Testis (tissue), 2 donors: ENCODE measurements at regions not wholly inside any gene's neighbourhood (a gene's known extent, or its start where the extent isn't known, plus 50 kb on each side); places are given as distances from the start of the nearest gene placed in this dataset.
"Not testable (repeated sequence)": the region's sequence is repeated elsewhere in the genome, so short reads cannot be mapped to it uniquely, and the experiment has no call there.

Source experiments
- DNase-seq: peaks from one replicate; pipeline ENCODE4 v3.0.0-alpha.2; 2019
- H3K27ac ChIP-seq, 2 donors: fragments of 200-600 bp; sonication (generic); one replicate each; pipeline ENCODE4 v1.5.1; 2019
- H3K27me3 ChIP-seq: fragments of 200-600 bp; sonication (generic); one replicate; pipeline ENCODE4 v1.5.1; 2019
- H3K36me3 ChIP-seq: fragments of 200-600 bp; sonication (generic); one replicate; pipeline ENCODE4 v1.5.1; 2017; ENCODE audit warnings: low read depth; ENCODE audit errors: missing control alignments
- H3K4me1 ChIP-seq: fragments of 200-600 bp; sonication (generic); one replicate; pipeline ENCODE4 v1.5.1; 2019
- H3K4me3 ChIP-seq, 2 donors: fragments of 200-600 bp; sonication (generic); one replicate each; pipeline ENCODE4 v1.5.1; 2017 to 2019
- H3K9me3 ChIP-seq: fragments of 200-600 bp; sonication (generic); one replicate; pipeline ENCODE4 v1.5.1; 2017
- POLR2A ChIP-seq: fragments of 450-650 bp; IDR thresholded peaks from one replicate; pipeline ENCODE4 v1.6.1; 2017; ENCODE audit warnings: antibody characterized with exemption, mild to moderate bottlenecking, moderate library complexity
- WGBS, 2 donors: methylation state at CpG; one replicate each; pipeline ENCODE4 v1.1.5; 2018; 5-methylcytosine and 5-hydroxymethylcytosine counted together
- intact Hi-C: fragments of 100-400 bp; cut with DNase I; formaldehyde crosslinking; loops from one replicate; pipeline ENCODE4 v1.15.1; 2023; ENCODE audit warnings: low total_unique reads
- TF ChIP-seq, protein P1 (sequence below), 3 experiments: fragments of 450-650 bp in 2 of 3; fragments of 200-600 bp in 1 of 3; sonication (generic) in 1 of 3; IDR thresholded peaks; one replicate each; pipeline ENCODE4 v1.5.1; 2016 to 2019; ENCODE audit warnings: antibody characterized with exemption in 3 of 3, mild to moderate bottlenecking in 2 of 3, moderate library complexity in 1 of 3

DNA sequence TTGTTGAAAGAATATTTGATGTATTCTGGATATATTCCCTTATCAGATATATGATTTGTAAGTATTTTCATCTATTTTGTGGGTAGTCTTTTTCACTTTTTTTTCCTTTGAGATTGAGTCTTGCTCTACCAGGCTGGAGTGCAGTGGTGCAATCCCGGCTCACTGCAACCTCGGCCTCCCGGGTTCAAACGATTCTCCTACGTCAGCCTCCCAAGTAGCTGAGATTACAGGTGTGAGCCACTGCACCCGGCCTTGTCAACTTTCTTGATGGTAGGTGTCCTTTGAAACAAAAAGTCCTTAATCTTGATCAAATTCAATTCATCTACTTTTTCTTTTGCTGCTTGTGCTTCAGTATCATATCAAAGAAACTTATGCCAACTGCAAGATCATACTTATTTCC lies 297.2 kb upstream of the NRSN1 start:
- Histone ChIP-seq H3K27ac (no peak overlapping the region), H3K27me3 (no peaks in the 10 kb centered on the region), H3K4me1 (no peaks in the 10 kb centered on the region), H3K4me3 (no peak overlapping the region), H3K36me3 (no peaks in the 10 kb centered on the region), H3K9me3 (no peaks in the 10 kb centered on the region)
- DNase-seq: no peak
- WGBS, 2 donors: 94 to 98% methylated on average over 6 of the region's 6 CpGs
- intact Hi-C loops: no loop called here
- TF ChIP-seq, protein P1, sequence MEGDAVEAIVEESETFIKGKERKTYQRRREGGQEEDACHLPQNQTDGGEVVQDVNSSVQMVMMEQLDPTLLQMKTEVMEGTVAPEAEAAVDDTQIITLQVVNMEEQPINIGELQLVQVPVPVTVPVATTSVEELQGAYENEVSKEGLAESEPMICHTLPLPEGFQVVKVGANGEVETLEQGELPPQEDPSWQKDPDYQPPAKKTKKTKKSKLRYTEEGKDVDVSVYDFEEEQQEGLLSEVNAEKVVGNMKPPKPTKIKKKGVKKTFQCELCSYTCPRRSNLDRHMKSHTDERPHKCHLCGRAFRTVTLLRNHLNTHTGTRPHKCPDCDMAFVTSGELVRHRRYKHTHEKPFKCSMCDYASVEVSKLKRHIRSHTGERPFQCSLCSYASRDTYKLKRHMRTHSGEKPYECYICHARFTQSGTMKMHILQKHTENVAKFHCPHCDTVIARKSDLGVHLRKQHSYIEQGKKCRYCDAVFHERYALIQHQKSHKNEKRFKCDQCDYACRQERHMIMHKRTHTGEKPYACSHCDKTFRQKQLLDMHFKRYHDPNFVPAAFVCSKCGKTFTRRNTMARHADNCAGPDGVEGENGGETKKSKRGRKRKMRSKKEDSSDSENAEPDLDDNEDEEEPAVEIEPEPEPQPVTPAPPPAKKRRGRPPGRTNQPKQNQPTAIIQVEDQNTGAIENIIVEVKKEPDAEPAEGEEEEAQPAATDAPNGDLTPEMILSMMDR (IDR thresholded peaks at IDR 0.05): no peak
- no peak for TF ChIP-seq POLR2A

DNA sequence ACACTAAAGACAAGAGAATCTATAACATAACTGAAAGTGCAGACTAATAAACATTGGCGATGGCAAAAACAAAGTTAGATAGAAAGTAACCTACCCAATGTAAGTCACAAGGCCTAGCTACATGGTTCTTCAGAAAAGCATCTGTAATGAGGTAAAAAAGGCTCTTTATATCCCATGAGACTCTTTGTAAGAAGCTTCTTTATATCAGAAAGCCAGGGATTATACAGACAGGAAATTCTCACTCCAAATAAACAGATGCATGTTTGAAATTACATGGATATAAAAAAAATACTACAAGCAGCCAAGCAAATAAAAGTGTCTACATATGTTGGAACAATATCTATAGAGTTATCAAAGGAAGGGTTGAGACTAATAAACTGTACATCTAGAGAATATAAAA lies 284.9 kb upstream of the NRSN1 start:
- Histone ChIP-seq H3K27me3 (no peaks in the 10 kb centered on the region), H3K36me3 (no peaks in the 10 kb centered on the region), H3K27ac (no peak overlapping the region), H3K9me3 (no peaks in the 10 kb centered on the region), H3K4me3 (no peak overlapping the region), H3K4me1 (no peaks in the 10 kb centered on the region)
- TF ChIP-seq, protein P1 (IDR thresholded peaks at IDR 0.05): no peak
- TF ChIP-seq POLR2A: no peak
- 79 to 82% methylated on average over 1 of the region's 1 CpG for WGBS, 2 donors
- intact Hi-C loops: no loop called here
- no peak for DNase-seq

DNA sequence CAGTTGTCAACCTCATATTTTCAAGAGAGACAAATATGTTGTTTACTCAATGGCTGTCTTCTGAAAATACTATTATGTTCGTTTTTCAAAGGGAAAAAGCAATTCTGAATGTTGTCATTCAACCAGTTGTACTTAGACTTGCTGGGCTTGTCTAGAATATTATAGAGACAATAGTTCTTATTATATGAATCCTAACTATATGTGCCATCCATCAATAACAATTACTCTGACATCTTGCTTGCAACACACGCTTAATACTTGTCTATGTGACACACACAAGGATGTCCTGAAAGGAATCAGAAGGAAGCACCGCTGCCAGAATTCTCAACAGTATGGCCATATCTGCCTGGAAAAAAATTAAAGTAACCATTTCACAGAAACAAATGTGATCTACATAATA lies 283.3 kb upstream of the NRSN1 start:
- H3K27me3 ChIP-seq: no peaks in the 10 kb centered on the region
- H3K9me3 ChIP-seq: no peaks in the 10 kb centered on the region
- H3K27ac ChIP-seq: no peak overlapping the region
- H3K36me3 ChIP-seq: no peaks in the 10 kb centered on the region
- WGBS, 2 donors: 78 to 87% methylated on average over 3 of the region's 3 CpGs
- no peak for TF ChIP-seq POLR2A
- TF ChIP-seq, protein P1 (IDR thresholded peaks at IDR 0.05): no peak
- no peak for DNase-seq
- no peaks in the 10 kb centered on the region for H3K4me1 ChIP-seq
- H3K4me3 ChIP-seq: no peak overlapping the region
- intact Hi-C loops: no loop called here

DNA sequence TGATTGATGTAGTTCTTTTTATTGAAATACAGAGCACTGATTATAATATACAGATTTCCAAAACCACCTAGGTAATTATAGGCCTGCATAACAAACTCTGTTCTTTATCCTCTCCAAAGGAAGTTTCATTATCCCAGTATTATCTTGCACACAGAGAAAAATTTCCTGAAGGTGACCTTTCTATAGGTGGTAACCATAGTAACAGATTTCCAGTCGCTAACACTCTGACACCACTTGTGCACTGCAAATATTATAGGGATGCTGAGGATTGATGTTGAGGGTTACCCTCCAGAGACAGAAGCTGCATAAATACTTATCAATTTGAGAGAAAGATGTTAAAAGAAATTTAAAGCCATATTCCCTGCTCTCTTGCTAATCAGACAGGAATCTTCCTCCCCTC lies 274.5 kb upstream of the NRSN1 start:
- Histone ChIP-seq H3K27me3 (no peaks in the 10 kb centered on the region), H3K27ac (no peak overlapping the region), H3K4me3 (no peak overlapping the region), H3K36me3 (no peaks in the 10 kb centered on the region), H3K4me1 (no peaks in the 10 kb centered on the region), H3K9me3 (no peaks in the 10 kb centered on the region)
- 38 to 71% methylated on average over 1 of the region's 1 CpG for WGBS, 2 donors
- TF ChIP-seq, protein P1 (IDR thresholded peaks at IDR 0.05): no peak
- no peak for TF ChIP-seq POLR2A
- intact Hi-C loops: no loop called here
- no peak for DNase-seq

DNA sequence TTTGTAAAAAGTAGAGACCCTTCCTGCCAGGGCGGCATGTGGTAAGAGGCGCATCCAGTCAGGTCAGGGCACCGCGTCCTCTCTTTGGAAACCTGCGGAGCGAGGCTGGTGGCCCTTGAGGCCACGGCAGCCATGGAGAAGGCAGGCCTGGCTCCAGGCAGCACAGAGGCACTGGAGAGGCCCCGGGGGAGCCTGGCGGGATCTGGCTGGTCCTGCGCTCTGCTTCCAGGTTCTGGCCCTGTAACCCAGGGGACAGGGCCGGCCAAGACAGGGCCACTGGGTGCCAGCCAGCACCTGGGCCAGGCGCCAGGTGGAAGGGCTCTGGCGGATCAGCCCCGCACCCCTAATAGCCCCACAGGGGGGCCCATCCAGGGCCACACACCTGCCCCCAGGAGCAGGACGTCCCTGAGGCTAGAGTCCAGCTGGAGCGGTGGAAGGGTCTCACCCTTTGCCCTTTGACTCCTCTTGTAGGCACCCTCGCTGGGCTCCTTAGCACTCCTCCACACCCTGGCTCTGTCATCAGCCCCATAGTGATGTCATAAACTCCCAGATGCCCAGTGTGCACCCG lies 272.4 kb upstream of the NRSN1 start:
- H3K27me3 ChIP-seq, H3K36me3 ChIP-seq, H3K9me3 ChIP-seq, H3K4me1 ChIP-seq, DNase-seq, intact Hi-C loops, H3K27ac ChIP-seq: not testable (repeated sequence)
- peak overlapping the region in 1 of 2 donors; percentile 38 for H3K4me3 ChIP-seq
- 40 to 80% methylated on average over 1 to 12 of the region's 18 CpGs for WGBS, 2 donors

DNA sequence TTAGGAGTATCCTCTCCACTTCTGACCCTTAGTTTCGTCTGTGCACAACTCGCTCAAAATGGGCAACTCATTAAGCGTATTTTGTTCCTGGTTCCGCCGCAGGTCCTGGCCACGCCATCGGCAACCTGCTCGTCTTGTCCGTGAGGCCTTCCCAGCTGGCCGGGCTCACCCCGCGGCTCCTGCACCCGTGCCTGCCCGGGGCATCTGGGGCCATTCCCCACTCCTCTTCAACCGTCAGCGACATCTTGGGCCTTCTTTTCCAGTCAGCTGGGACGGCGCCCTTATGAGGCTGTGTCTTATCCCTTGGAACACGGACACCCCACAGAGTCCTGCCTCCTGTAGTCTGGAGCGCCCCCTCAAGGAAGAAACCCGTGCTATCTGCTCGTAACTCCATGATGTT lies 271.9 kb upstream of the NRSN1 start:
- H3K27ac ChIP-seq, H3K9me3 ChIP-seq, H3K4me1 ChIP-seq, H3K27me3 ChIP-seq, intact Hi-C loops, H3K36me3 ChIP-seq: not testable (repeated sequence)
- 71 to 72% methylated on average over 21 to 22 of the region's 22 CpGs for WGBS, 2 donors
- H3K4me3 ChIP-seq: peak overlapping the region; percentile 12 to 38
- DNase-seq: peak; percentile 31
